NCI-H526 (cell line): ENCODE measurements at regions not wholly inside any gene's neighbourhood (a gene's known extent, or its start where the extent isn't known, plus 50 kb on each side); places are given as distances from the start of the nearest gene placed in this dataset.
"Not testable (repeated sequence)": the region's sequence is repeated elsewhere in the genome, so short reads cannot be mapped to it uniquely, and the experiment has no call there.

Source experiments
- DNase-seq, 2 experiments: peaks; one replicate each; lab custom pipeline; 2025; lab: John Stamatoyannopoulos, UW

DNA sequence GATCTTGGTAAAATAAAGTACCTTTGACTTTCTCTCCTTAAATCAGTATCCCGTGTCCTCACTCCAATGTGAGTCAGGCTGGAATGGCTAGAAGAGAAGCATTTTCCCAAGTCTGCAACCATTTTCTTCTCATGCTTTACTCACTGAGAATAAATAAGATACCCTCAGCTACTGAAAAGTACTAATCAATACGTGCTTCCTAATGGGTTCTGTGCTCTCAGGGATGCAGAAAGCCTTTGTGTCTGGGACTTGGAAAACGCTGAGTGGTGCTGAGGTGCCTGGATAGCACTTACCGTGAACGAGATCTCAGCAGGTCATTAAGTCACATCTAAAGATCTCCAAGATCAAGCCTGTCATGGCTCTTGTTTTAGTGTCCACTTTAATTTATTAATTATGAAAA lies 672.3 kb upstream of the C16orf82 start:
- no peak for DNase-seq

GRCh38 chr16:26395700-26396099 lies 671.0 kb upstream of the C16orf82 start:
- no peak for DNase-seq

- DNase-seq = no peak
These were observed 670.1 kb upstream of the C16orf82 start for GRCh38 chr16:26396511-26397235.

GRCh38 chr16:26413780-26414179 lies 652.9 kb upstream of the C16orf82 start:
- no peak for DNase-seq

- DNase-seq = peak in 1 of 2 experiments; percentile 25
These were observed 647.3 kb upstream of the C16orf82 start for GRCh38 chr16:26419458-26419857.

DNA sequence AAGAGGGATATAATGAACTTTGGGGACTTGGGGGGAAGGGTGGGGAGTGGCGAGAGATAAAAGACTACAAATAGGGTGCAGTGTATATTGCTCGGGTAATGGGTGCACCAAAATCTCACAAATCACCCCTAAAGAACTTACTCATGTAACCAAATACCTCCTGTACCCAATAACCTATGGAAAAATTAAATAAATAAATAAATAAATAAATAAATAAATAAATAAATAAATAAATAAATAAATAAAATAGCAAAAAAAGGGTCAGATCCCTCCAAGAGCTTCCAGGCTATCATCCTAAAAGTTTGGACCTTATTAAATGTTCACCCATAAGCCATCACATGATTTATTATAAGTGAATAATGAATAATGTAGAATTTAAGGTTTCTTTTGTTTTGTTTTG lies 636.1 kb upstream of the C16orf82 start:
- no peak for DNase-seq

DNA sequence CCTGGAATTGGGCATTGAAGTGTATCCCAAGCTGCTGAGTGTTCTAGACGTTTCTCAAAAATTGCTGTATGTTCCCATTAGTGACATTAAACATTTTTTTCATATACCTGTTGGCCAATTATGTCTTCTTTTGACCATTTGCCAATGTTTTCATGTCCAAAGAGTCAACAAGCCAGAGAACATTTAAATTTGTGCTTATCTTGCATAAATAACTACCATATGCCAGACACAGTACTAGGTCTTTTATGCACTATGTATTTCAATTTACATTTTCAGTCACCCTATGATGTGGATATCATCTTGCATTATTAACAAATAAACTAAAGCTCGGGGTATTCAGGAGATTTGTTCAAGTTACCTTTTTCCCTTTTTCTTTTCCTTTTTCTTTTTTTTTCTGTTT lies 632.9 kb upstream of the C16orf82 start:
- no peak for DNase-seq

DNA sequence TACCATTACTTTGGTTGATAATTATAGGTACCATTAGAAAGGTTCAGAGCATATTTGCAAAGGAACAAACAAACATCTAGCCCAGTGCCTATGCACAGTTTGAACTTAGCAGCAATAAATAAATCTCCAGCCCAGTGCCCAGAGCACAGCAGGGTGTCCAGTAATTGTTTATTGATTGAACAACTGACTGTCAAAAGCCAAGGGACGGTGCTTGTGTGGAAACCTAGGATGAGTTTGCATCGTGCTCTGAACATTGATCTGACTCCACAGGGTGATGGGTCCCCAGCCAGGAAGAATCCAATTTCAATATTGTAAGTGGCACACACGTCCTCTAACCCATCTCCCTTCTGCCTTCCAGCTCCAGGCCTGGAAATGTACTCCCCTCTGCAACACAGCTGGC lies 625.5 kb upstream of the C16orf82 start:
- no peak for DNase-seq

DNA sequence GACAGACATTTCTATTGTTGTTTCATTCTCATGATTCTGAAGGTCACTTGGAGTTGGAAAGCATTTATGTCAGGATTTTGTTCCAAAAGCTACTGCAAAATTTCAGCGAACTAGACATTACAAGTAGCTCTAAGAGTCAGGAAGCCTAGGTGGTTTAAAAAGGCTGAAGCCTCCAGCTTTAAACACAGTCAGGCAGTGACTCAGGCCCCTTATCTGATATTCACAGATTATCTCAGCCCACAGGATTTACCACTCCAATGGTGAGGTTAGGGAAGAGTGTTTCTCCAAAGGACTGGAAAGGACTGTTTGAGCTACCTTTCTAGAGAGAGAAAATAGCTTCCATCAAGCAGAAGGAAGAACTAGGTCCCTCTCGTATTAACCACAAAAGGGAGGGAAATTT lies 624.4 kb upstream of the C16orf82 start:
- DNase-seq = no peak

- no peak for DNase-seq
These were observed 619.2 kb upstream of the C16orf82 start for GRCh38 chr16:26447570-26447969.

GRCh38 chr16:26453215-26453614 lies 613.5 kb upstream of the C16orf82 start:
- peak in 1 of 2 experiments; percentile 20 for DNase-seq

- no peak for DNase-seq
These were observed 612.6 kb upstream of the C16orf82 start for GRCh38 chr16:26454102-26454501.

DNA sequence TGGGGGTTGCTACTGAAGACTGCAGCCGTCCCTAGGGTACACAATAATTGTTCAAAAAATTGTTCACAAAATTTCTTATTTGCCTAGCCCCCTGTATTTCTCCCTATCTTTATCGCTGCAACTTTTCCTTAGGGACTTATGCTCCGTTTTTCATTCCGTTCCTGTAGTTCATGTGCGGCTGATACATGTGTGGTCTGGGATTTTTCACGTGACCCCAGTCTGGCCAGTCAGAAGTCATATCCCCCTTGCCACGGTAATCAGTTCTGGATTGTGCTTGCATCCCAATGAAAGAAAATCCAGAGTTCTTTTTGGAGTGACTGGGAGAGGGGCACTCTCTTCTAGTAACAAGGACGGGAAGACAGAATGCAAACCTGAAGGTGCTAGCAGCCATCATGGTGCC lies 610.7 kb upstream of the C16orf82 start:
- DNase-seq = no peak

DNA sequence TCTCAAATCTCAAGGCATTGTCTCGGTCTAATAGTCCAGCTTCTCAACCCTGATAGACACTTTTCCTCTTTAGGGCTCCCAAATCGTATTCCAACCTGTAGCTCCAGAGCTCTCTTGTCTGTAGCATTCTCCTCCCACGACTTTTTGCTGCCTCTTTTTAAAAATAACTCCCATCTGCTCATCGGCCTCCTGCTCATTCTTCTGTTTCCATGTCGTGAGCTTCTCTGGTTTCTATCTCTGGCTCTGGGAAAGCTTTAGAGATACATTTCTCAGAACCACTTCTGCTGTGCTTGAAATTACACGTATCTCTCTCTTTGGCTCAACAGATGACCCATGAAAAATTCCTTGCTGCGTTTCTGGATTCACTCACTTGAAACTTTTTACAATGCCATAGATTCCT lies 609.6 kb upstream of the C16orf82 start:
- no peak for DNase-seq

GRCh38 chr16:26457882-26458281 lies 608.8 kb upstream of the C16orf82 start:
- DNase-seq = no peak

DNA sequence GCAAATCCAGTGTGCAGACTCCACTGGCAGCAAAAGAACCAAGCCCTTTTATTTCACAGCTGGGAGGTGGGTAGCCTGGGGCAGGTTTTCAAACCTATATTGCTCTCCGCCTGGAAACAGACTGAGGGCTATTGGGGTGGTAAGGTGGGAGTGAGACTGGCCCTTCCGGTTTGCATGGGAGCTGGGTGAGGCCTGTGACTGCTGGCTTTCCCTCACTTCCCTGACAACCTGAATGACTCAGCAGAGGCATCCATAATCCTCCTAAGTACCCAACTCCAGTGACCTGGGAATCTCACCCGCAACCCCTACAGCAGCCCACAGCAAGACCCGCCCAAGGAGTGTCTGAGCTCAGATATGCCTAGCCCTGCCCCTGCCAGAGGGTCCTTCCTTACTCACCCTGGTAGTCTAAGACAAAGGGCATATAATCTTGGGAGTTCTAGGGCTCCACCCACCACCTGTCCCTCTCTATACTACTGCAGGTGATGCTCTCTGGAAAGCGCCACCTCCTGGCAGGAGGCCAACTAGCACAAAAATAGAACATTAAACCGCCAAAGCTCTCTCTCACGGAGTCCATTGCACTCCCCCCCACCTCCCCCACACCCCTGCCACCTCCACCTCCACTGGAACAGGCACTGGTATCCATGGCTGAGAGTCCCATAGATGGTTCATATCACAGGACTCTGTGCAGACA lies 602.0 kb upstream of the C16orf82 start:
- no peak for DNase-seq

- DNase-seq = not testable (repeated sequence)
These were observed 592.3 kb upstream of the C16orf82 start for GRCh38 chr16:26474405-26474804.

GRCh38 chr16:26475596-26475995 lies 591.1 kb upstream of the C16orf82 start:
- DNase-seq = no peak

- DNase-seq = no peak
These were observed 575.5 kb upstream of the C16orf82 start for GRCh38 chr16:26491101-26491670.

GRCh38 chr16:26491962-26492361 lies 574.8 kb upstream of the C16orf82 start:
- DNase-seq = no peak

DNA sequence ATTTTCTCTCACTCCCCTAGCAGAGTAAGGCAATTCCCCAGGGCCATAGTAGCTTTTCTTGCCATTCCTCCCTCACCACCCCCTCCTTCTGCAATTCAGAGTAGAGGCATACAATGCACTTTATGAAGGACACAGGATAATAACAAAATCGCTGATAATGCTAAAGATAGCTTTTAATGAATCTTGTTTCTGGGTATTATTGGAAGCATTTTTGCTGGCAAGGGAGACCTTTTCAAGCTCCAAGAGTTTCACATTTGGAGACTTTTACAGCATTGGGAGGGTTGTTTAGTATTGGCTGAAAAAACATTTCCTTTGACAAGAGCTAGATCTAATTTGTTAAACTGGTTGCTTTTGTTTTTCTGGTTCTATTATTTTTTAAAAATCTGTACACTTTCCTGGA lies 573.0 kb upstream of the C16orf82 start:
- no peak for DNase-seq

GRCh38 chr16:26497896-26498295 lies 568.8 kb upstream of the C16orf82 start:
- no peak for DNase-seq

DNA sequence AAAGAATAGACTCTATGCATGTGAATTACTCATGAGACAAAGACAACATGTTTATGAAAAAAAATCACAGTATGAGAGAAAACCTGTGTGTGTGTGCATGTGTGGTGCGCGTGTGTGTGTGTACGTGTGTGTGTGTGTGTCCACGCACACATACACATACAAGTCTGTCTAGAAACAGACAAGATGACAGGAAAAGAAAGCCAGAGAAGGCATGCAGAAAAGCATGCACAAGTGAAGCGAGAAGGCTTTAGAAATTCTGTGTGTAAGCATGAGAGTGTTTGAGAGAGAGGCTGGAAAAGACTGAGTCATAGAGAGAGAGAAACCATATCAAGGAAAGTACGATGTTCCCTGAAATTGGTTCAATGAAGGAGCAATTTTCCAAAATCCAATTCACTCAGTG lies 566.4 kb upstream of the C16orf82 start:
- DNase-seq = no peak
